Amniotic stem cell (primary cell): ENCODE measurements at regions not wholly inside any gene's neighbourhood (a gene's known extent, or its start where the extent isn't known, plus 50 kb on each side); places are given as distances from the start of the nearest gene placed in this dataset.
"Not testable (repeated sequence)": the region's sequence is repeated elsewhere in the genome, so short reads cannot be mapped to it uniquely, and the experiment has no call there.

ENCODE experiments used
- DNase-seq: peaks from one replicate; lab custom pipeline; 2025; lab: John Stamatoyannopoulos, UW

DNA sequence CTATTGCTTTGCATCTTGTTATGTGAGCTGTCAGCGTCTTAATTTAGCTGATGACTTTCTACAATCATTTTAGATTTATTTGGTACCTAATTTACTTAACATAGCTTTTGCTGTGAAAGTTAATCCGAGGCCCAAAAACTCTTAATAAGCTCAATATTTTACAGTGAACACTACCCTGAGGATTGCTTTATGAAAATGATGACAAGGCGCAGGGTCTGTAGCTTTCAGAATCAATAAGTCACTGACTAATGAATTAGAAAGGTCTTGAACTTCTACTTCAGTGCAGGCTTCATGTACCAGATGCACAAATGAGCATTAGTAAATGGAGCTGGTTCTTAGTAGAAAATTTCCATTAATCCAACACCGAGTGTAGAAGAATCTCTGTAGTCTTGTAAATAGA, 81.4 kb upstream of the ZNF366 start:
- no peak for DNase-seq

DNA sequence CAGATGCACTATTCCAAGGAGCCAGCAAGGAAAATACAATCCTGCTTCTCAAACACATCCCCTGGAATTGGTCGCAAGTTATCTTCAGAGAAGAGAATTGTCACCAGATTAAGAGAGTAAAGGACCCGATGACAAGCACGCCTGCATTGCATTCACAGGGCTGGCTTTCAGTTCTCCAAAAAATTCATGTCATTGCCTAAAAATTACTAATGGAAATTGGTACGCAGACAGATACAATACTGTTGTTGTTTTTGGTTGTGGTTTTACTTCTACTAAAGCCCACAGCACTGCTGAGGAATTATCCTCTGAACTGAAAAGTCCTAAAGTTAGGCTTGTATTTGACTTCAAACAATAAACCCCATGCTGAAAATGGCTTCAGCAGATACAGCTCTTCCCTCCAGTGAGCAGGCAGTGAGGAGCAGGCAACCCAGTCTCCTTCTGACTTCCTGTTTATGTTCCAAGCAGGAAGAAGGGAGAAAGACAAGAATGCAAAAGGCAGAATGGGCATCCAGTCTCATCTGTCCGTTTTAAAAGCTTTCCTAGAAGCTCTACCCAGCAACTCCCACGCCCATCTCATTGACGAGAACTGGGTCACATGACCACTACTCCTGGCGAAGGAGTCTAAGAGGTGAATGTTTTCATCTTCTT, 80.6 kb upstream of the ZNF366 start:
- no peak for DNase-seq

GRCh38 chr5:72586788-72587530, 79.7 kb upstream of the ZNF366 start:
- DNase-seq = no peak

- no peak for DNase-seq
Measured at GRCh38 chr5:72584466-72584865, 77.3 kb upstream of the ZNF366 start.

- DNase-seq = not testable (repeated sequence)
Measured at GRCh38 chr5:72579290-72579689, 72.1 kb upstream of the ZNF366 start.

GRCh38 chr5:72572236-72572765, 65.1 kb upstream of the ZNF366 start:
- no peak for DNase-seq

GRCh38 chr5:72569408-72569944, 62.3 kb upstream of the ZNF366 start:
- DNase-seq = no peak

DNA sequence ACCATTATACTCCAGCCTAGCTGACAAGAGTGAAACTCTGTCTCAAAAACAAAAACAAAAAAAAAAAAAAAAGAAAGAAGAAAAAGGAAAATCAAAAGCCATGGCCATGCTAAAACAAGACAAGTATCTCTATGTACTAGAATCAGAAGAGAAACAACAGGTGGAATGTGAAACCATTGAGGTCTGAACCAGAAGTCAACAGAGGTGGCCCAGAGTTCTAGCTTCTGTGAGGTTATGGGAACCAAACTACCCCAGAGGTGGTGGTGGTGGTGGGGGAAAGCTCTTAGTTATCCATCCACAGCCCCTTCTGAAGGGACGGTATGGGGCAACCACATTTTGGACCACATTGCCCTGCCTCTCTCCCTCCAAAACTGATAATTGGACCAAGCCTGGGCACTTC, 59.5 kb upstream of the ZNF366 start:
- no peak for DNase-seq

- DNase-seq = no peak
Measured at GRCh38 chr5:72565513-72566289, 58.5 kb upstream of the ZNF366 start.

- no peak for DNase-seq
Measured at GRCh38 chr5:72562717-72563116, 55.5 kb upstream of the ZNF366 start.

GRCh38 chr5:72561148-72561972, 54.1 kb upstream of the ZNF366 start:
- no peak for DNase-seq

GRCh38 chr5:72559866-72560766, 52.9 kb upstream of the ZNF366 start:
- no peak for DNase-seq

GRCh38 chr5:72558383-72558782, 51.2 kb upstream of the ZNF366 start:
- no peak for DNase-seq

- DNase-seq = no peak
Measured at GRCh38 chr5:72558046-72558336, 50.8 kb upstream of the ZNF366 start.

DNA sequence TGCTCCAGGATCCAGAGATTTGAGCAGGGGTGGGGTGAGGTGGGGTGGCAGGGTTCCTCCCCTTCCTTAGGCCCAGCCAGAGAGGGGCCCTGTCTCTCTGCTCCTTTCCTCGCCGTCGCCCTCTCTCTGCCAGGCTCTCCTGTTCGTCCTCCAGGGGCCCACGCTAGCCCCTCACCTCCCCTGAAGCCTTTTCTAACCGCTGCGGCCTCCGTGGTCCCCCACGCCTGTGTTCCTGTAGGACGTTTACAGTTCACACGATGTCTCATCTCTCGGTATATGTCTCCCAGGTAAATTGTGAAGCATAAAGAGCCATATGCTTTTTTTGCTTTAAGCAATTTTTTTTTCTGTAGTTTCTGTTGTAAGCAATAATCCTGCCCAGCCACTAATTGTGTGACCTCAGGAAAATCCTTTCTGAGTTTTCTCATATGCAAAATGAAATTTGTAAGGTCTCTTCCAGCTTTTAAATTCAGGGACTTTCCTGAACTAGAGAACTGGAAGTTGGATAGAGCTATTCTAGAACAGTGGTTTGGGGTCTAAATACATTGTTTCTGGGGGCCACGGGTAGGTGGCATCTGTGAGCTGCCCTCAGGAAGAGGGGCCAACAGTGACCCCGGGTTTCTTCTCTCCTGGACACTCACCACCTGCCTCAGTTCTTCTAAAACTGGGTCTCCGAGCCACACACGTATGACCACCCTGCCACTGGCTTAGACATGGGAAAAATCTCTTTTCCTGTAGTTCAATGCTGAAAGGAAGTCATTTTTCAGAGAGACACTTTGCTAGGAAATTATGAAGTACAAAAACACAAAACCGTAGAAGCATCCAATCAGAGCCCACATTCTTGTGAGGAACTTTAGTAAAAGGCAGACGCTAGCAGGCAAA, 50.2 kb upstream of the ZNF366 start:
- no peak for DNase-seq
